ENCODE measurements at regions not wholly inside any gene's neighbourhood (a gene's known extent, or its start where the extent isn't known, plus 50 kb on each side); places are given as distances from the start of the nearest gene placed in this dataset.
"Not testable (repeated sequence)": the region's sequence is repeated elsewhere in the genome, so short reads cannot be mapped to it uniquely, and the experiment has no call there.

DNA sequence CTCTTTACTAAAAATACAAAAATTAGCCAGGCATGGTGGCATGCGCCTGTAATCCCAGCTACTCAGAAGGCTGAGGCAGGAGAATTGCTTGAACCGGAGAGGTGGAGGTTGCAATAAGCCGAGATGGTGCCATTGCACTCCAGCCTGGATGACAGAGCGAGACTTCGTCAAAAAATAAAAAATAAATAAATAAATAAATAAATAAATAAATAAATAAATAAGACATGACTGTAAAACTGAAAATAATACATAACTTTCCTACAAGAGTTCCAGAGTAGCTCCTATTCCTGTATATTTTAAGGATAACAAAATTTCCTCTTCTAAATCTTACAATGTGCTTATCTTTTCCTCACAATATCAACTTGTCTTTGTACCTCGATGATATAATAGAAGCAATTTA, 549.4 kb downstream of the TRAM1L1 start:
- not testable (repeated sequence) for DNase-seq

DNA sequence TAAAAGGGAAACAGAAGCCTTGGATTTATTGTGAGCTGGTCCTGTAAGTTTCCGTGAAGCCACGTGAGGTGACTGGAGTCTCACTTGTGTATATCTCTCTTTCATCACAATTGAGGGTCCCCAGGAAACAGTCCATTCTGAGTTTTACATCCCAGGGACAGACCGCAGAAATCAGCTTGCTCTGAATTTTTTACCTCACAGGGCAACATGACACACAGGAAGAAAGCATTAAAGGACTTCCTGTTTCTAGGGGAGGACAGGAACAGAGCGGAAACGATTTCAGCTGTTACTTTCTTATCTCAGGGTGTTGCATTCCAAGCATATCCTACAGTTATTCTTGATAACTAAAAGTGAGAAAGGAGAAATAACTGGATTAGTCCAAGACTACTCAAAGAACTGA, 553.5 kb downstream of the TRAM1L1 start:
- no peak for DNase-seq

GRCh38 chr4:116531026-116531425, 554.4 kb downstream of the TRAM1L1 start:
- no peak for DNase-seq

GRCh38 chr4:116530048-116530447, 555.3 kb downstream of the TRAM1L1 start:
- no peak for DNase-seq

GRCh38 chr4:116529129-116529528, 556.2 kb downstream of the TRAM1L1 start:
- no peak for DNase-seq

- no peak for DNase-seq
These were observed 562.5 kb downstream of the TRAM1L1 start for GRCh38 chr4:116522922-116523321.

- DNase-seq = no peak
These were observed 564.5 kb downstream of the TRAM1L1 start for GRCh38 chr4:116520886-116521285.

- no peak for DNase-seq
These were observed 568.7 kb downstream of the TRAM1L1 start for GRCh38 chr4:116516711-116517110.

GRCh38 chr4:116515959-116516358, 569.4 kb downstream of the TRAM1L1 start:
- DNase-seq = no peak

GRCh38 chr4:116512552-116512951, 572.8 kb downstream of the TRAM1L1 start:
- DNase-seq = no peak

- DNase-seq = no peak
These were observed 583.4 kb downstream of the TRAM1L1 start for GRCh38 chr4:116501954-116502353.

DNA sequence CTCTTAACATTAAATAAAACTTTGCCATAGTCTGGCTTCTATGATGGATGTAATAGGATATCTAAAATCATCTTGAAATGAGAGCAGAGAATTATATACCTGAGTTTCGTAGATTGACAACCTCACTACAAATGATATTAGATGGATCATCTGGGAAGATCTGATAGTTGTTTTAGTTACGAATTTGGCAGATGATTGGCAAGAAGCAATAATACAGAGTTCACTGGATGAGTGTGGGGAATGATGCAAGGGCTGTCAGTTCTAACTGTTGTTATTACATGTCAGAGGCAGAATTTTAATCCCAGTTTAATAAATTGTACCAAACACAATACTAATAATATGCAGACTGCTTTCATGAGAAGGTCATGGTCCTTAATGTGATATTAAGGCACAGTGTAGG, 585.2 kb downstream of the TRAM1L1 start:
- DNase-seq = no peak

GRCh38 chr4:116489739-116490138, 595.6 kb downstream of the TRAM1L1 start:
- no peak for DNase-seq

DNA sequence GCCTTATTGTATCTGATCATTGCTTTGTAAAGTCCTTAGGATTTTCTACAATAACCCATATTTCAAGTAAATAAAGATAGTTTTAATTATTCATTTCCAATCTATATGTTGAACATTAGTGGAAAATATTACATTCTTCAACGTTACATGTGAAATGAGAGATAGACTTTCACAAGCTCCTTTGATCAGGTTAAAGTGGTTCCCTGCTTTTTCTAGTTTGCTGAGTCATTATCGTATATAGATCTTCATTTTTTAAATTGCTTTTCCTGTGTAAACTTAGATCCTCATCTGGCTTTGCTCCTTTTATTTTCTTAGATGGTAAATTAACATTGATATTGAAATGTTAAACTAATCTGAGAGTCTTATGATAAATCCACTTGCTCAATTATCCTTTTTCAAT, 599.0 kb downstream of the TRAM1L1 start:
- no peak for DNase-seq

DNA sequence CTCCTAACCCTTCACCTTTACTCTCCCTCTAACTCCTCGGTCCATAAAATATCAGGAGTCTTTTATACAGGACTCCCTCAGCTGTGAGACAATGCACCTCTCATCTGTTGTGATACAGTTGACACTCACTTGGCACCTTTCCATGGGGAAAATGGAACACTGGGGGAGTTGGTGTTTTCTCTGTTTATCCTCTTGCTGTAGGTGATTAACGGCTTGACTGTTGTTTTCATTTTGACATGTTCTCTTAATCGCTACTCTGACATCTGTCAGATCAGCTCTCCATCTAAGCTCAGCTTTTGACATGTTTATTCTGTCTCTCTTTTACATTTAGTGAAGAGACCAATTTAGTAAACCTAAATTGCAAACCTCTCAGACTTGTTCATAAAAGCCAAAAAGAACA, 604.8 kb downstream of the TRAM1L1 start:
- no peak for DNase-seq

DNA sequence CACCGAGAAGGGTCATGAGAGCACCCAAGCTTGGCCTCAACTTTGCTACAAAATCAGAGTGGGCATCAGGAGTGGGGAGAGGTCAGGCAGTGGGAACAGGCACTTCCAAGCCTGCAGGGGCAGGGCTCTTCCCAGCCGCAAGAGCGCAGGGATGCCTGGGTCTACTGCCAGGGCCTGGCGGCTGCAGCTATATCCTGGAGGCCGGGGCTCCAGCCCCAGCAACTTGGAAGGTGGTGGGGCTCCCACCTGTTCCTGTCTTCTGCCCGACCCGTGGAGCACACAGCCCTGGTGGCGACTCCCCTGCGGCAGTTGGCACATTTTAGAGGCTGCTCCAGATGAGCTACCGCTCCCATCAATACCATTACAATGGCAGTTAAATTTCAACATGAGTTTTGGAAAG, 607.0 kb downstream of the TRAM1L1 start:
- no peak for DNase-seq

DNA sequence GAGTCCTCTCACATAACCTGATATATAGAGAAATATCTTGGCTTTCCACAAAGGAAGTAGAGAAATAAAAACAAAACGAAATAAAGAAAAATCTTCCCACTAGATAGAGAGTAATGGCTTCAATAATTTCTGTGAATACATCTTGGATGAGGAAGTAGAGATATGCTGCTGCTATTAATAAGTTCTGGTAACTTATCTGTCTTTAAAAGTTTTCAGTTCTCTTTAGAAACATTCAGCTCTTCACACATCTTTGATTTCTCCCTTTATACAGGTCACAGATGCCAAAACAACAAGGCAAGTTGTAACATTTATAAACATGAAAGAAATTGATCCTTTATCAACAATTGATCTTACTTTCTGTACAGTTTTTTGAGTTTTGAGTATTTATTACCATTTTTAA, 615.8 kb downstream of the TRAM1L1 start:
- no peak for DNase-seq

DNA sequence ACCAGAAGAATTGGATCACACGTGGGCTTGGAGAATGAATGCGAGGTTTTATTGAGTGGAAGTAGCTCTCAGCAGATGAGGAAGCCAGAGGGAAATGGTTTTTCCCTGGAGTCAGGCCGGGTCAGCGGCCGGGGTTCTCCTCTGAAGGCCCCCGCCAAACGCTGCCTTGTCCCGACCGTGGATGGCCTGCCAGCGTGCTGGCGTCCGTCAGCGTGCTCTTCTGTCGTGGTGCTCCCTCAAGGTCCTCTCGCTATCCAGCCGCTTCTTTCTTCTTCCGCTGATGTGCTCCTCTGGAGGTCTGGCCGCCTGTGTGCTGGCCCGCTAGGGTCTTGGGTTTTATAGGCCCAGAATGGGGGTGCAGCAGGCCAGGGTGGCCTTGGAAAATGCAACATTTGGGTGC, 632.2 kb downstream of the TRAM1L1 start:
- no peak for DNase-seq

- DNase-seq = no peak
These were observed 635.6 kb downstream of the TRAM1L1 start for GRCh38 chr4:116449764-116450163.

DNA sequence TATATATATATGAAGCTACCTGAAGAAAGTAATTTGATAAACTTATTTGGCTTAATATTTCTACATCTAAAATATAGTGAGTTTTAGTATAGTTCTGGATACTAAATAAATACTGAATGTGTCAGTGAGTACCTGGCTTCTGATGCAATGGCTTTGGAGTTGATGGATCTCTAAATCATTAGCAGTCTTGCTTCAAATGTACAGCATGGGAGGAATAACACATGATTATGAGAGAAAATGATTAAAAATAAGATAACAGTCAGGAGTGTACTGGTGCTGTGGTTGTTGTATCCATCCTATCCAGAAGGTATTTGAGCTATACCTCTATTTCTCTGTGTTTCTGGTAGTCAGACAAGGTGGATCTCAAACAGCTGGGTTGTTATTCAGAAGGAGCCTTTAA, 641.3 kb downstream of the TRAM1L1 start:
- DNase-seq = no peak

DNA sequence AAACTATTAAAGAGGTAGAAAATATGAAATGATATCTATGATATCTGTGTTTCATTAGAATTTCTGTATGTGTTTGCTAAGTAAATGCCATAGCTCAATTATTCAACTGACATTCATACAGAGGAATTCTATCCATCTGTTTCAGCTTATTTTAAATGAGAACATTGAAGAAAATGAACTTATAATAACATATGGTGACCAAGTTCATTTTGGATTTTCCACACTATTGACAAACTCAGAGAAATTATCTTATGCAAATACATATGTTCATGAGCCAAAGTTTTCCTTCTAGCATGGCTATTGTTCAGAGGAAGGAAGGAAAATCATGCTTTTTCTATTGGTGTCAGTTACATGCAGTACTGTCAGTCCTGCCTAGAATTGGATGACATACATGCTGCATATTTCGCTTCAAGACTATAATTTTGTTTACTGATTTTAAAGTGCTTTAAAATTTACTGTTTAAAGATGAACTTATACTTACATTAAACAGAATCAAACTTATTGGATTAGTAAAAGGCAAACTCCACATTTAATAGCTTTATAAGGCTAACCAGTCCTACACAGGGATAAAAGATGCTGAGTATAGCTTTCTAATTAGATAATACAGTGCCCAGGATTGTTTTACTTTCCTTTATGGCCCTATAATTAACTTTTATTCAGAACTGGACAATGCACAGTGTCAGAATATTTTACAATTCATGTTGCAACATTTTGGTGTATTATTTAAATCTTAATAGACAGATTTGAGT, 646.2 kb downstream of the TRAM1L1 start:
- no peak for DNase-seq

- no peak for DNase-seq
These were observed 647.0 kb downstream of the TRAM1L1 start for GRCh38 chr4:116438417-116438816.

DNA sequence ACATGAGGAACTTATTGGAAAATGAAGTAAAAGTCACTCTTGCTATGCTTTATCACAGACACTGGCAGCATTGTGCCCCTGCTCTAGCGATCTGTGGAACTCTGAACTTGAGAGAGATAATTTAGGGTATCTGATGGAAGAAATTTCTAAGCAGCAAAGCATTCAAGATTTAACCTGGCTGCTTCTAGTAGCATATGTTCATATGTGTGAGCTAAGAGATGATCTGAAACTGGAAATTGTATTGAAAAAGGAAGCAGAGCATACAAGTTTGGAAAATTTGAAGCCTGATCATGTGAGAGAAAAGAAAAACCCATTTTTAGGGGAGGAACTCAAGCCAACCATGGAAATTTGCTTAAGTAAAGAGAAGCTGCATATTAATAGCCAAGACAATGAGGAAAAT, 657.7 kb downstream of the TRAM1L1 start:
- DNase-seq = no peak

DNA sequence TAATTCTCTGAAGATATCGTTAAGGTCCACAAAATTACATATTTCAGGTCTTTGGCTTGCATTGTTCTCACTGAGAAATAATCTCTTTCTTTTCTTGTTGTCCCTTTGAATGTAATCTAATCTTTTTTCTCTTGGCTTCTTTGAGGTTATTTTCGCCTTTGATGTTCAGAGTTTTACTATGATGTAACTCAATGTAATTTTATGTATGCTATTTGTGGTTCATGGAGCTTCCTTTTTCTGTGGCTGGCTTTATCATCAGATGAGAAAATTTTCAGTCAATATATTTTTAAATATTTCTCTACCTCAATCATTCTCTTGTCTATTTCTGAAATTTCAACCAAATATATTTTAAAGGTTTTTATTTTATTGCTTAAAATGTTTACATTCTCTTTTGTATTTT, 672.2 kb downstream of the TRAM1L1 start:
- no peak for DNase-seq

DNA sequence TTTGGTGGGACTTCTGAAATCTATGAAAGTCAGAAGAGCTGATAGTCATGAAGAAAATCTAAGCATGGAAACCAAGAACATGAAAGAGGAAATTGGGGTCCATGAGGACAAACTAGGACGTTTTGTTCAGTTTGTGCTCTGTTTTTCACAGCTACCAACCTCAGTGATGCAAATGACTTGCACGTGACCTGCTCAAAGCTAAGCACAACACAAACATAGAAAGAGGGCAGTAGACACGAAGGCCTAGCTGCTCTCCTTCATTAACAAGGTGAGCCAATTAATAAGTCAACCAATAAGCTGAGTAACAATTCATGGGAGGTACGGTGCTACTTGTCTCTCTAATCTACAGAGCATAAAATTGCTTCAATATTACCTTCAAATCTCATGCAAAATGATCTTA, 684.1 kb downstream of the TRAM1L1 start:
- no peak for DNase-seq

All from amniotic stem cell (primary cell).